HuH-7 (cell line): ENCODE measurements at regions not wholly inside any gene's neighbourhood (a gene's known extent, or its start where the extent isn't known, plus 50 kb on each side); places are given as distances from the start of the nearest gene placed in this dataset.
"Not testable (repeated sequence)": the region's sequence is repeated elsewhere in the genome, so short reads cannot be mapped to it uniquely, and the experiment has no call there.

ENCODE experiments used
- DNase-seq: peaks from one replicate; pipeline ENCODE4 v3.0.0; 2011; ENCODE audit warnings: low spot score

DNA sequence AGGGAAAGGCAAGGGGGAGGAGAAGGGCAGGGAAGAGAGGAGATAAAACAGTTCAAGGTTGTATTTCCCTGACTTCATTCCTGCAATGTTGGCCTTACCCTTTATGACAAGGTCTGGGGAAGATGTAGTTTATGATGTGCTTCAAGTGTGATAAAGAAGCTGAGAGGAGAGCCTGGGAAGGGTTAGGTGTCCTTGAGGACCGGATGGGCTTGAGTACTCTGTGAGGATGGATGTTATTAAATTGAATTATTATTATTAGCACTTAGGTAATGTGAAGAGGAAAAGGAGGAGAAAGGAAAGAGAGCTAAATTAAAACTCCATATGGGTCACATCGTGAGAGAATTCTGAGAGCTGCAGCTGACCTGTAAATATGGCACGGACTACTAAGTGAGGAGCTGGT is 719.4 kb upstream of the CELF4 start:
- DNase-seq, result no peak

DNA sequence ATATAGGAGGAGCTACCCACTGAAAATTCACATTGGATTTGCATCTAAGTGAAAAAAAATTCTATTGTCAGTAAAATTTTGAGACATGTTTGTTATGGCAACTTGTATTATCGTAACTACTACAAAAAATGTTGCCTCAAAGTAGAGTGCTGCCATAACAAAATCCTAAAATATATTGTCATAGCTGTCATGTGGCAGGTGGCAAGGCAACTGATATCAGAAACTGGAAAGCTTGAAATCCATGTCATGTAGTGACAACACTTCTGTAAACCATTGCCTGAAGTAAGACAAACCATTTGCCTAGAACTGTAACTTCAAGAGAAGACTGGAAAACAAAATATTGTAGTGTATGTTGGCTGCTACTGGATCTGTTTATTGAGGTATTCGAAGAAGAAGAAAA is 697.5 kb upstream of the CELF4 start:
- no peak for DNase-seq

DNA sequence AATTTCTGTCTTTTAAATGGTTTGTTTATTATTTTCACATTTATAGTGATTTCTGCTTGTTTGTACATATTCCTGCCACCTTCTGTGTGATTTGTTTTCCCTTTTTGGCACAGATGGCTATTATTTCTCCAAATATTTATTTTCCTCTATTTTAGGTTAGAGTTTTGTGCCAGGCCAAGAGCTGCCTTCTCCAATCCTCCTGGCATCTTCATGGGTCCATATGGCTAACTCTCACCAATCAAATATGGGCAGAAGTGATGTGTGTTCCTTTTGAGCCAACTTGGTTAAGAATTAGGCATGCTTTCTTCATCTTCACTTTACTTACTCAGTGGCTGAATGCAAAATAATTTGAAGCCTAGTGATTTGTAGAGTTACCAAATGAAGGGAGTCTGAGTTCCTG is 697.1 kb upstream of the CELF4 start:
- no peak for DNase-seq

DNA sequence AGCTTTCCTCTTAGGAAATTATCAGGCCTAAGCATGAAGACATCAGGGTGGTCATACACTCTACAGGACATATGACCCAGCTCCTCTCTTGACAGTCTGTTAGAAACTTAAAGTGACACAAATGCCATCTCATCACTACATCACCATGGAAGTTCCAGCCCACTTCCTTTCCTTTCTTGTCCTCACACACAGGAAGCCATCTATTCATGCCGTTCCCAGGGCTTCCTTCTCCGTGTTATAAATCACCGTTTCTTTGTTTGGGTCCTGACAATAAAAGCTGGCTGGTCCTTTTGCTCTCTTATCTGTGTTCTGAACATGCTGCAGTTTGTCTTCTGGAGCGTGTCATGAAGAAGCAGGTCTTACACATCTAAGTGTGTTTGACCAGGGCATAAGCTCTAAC is 692.1 kb upstream of the CELF4 start:
- no peak for DNase-seq

DNA sequence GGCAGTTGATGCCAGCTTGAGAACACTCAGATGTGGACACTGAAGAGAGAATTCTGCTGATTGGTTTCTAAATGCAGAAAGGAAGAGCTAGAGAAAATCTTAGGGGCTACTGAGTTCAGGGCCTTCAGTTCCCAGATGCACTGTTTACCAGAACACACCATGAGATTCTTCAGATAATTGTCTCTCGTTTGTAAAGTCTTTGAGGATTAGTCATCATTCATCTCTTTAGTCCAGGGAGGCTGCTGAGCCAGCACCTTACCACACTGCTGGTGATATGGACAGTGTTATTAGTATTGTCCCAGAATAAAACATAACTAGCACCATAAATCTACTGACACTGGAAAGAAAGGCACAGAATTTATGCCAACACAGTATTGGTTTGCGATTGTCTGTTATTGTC is 690.8 kb upstream of the CELF4 start:
- no peak for DNase-seq

DNA sequence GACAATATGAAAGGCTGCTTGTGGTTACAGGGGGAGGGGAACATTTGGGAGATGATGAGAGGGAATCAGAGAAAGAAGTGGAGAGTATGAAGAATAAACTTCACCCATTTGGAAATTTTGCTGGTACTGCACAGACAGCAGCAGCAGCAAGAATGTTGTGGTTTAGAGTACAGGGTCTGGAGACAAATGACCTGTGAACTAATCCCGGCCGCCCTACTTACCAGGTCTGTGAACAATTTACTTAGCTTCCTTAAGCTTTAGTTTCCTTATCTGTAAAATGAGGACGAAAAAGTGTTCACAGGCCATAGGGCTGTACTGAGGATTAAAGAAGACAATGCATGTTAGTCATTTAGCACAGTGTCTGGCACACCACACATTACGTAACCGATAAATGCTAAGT is 685.4 kb upstream of the CELF4 start:
- no peak for DNase-seq

DNA sequence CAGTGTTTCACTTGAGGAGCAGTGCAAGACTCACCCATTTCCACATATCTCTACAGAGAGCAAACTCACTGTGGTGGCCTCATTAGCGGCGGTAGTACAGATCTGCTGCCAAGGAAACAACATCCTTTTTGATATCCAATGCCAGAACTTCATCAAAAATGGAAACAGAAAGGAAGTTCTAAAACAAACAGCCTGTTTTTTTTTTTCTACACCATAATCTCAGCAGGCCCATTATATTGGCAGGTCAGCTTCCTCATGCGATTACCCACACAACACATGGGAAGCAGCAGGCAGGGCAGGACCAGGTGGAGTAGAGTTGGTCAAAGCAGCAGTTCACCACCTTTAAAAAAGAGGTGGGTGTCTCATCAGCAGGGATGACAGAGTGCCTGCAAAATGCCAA is 678.9 kb upstream of the CELF4 start:
- no peak for DNase-seq

DNA sequence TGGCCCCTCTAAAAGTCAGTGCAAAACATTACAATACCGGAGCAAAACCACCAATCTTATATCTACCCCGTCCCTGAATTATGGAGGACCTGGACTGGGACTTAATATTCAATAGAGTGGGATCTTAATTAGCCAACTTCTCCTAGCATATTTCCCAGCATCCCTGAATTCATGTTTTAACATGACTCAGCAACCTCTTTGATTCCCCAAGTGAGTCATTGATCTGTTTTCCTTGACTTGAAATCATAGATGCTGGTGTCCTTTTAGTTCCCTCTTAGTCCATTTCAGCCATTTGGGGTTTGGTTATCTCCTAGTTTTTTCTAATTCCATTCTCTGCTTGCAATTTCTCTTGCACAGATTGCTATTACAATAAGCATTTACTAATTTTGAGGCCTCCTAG is 677.7 kb upstream of the CELF4 start:
- no peak for DNase-seq

DNA sequence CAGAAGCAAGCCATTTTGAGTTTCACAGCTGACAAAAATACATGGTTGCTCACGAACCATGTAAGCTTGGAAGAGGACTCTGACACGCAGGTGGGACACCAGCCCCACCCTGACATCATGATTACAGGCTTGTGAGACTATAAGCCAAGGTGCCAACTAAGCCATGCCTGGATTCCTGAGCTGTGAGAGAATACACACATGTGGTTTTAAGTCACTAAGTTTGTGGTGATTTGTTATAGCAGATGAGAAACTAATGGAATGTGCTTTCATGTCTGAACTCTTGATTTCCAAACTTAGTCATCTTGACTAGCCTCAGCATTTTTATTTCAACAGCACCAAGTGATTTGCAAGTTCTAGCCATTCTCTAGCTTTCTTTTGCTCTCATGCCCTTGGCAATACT is 676.1 kb upstream of the CELF4 start:
- no peak for DNase-seq

DNA sequence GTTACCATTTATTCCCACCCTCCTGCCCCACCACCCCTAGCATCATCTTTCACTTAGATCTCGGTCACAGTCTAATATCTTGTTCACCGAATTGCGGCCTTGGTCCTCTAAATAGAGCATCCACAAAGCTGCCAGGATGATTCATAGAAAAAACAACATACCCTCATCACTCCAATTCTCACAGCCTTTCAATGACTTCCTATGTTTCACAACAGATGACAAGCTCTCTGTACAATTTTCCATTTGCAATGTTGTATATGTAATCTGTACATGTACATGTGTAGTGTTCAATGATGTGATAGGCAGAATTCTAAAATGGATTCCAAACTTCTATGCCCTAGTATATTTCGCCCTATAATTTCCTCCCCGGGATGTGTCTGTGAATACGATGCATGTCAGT is 675.6 kb upstream of the CELF4 start:
- no peak for DNase-seq

DNA sequence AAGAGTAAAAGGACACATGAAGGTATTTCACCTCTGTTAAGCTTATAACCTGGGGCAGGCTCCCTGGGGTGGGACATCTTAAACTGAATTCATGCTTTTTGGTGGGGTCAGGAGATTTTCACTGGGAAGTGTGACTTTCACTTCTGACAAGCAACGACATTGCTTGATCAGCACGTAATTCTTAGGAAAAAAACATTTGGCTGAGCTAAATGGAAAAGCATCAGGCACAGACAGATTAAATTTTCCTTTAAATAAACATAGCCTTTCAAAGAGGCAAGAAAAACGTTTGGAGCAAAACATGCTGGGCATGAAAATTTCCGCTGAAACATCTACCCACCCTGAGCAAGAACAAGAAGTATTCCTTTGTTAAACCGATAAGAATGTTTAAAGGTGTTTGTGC is 674.0 kb upstream of the CELF4 start:
- no peak for DNase-seq

DNA sequence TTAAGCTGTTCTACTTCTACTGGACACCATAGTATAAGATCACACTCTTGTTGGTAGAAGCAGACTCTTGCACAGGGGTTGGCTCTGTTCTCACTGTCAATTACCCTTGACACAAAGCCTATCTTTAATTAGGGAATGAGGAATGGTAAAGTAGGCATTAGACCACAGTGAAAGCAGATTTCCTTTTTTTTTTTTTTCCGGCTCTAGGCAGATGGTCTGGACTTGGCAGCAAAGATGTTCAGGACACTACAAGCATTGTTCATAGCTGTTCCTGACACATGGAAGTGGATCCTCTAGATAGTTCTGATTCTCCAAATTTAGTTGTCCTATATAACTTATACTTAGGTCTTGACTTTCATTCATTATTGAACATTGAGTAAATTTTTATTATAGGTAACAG is 672.2 kb upstream of the CELF4 start:
- no peak for DNase-seq

DNA sequence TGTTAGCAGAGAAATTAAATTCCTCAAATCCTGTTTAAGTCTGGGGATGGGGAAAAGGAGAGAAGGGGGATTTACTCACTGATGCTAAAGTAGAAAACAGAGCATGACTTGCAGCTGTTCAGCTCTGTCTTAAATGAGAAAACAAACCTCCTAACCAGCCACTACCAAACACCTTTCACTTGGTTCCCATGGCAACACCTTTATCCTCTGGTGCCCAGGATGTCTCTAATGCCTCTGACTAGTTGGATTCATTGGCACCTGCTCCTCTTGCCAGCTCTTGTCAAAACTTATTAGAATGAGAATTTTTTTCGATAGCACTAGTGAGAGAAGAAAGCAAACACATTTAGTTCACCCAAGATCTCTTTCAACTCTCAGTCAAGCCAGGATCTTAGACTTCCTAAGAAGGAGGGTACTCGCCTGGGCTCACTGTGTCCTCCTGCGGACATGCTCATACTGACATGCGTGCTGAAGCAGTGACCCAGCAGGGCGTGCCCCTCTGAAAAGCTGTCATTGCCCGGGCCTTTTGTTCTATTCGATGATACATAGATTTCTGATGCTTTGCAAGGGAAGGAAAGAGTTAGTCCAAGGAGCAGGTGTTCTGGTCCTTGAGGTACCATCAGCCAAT is 656.0 kb upstream of the CELF4 start:
- DNase-seq, result no peak

DNA sequence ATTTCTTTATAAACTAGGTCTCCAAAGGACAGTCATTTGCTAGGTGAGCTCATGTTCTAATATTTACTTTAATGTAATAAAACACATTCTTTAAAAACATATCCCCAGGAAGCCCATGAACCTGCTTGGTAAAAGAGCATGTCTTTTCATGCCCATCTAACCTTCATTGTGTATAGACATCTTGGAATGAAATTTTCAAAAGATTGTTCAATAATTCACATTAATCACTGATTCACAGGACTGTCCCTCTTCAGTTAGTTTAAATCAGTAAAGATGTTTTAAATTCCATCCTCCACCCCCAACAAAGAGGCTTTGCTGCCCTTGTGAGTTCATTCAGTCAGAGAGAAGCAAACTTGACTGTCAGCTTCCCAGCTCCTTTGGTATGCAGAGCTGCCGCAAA is 633.4 kb upstream of the CELF4 start:
- no peak for DNase-seq

DNA sequence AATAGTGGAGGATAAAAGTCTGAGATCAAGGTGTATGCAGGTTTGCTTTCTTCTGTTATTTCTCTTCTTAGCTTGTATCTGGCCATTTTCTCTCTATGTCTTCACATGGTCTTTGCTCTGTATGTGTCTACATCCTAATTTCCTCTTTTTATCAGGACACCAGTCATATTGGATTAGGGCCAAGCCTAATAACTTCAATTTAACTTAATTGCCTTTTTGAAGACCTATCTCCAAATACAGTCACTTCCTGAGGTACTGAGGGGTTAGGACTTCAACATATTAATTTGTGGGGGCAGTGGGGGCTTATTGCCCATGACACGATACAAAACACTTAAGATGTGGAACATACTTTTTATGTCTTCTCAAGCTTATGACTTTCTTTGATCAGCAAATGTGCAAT is 632.9 kb upstream of the CELF4 start:
- DNase-seq, result no peak

DNA sequence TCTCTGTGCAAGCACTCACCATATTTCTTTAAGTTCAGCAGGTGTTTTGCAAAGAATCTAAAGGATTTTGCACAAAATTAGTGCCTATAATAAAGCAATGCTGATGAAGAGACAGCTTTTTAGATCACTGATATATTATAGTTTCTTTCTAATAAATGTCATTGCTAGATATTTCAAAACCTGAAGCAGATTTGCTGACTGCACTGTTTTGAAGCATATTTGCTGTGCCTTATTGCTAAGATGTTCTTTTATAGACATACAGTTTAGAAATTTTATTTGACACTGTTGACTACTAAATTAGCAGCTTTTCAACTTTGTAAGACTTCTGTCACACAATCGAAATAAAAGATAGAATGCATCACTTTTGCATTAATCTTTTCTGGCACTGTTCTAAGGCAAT is 620.9 kb upstream of the CELF4 start:
- no peak for DNase-seq

DNA sequence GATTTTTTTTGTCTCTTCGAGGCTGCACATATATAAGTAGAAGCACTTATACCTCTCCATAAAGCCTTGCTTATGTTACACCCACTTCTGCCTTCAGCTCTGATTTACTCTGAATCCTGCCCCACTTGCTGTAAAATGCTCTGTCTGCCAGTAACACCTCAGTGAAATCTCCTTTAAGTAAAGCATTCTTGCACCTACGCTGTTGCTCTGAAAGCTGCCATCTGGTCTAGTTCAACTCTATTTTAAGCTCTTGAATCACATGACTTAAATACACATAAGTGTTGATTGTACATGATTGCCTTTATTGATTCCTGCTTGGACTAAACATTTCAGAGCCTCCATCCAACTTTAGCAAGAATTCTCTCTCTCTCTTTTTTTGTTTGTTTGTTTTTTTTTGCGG is 609.0 kb upstream of the CELF4 start:
- no peak for DNase-seq

DNA sequence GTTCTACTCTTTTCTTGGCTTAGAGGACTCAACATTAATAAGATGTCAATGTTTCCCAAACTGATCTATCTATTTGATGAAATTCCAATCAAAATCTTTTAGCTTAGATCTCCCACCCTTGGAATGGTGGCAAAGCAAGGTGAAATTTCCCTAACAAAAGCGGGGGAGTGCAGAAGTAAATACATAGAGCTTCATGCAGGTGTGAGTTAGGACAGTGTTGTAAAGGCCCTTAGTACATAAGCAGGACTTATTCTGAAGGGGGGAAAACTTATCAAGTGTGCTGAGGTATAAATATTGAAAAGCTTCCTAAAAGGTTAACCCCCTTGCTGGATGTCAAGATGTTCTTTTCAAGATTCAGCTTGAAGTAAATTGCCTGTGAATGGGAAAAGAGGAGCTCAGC is 608.6 kb upstream of the CELF4 start:
- no peak for DNase-seq

DNA sequence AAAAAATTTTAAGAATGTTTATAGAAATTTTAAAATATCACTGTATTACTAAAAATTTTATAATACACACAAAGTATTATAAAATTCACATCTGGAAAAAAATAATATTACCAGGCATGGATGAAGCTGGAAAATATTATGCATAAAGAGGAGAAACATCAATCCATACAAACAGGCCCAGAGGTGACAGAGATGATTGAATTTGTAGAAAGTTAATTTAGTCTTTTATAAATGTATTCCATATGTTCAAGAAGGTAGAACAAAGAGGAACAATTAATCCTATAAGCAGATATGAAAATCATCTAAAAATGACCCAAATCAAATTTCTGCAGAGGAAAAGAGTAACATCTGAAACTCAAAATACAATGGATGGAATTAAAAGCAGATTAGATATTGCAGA is 605.2 kb upstream of the CELF4 start:
- no peak for DNase-seq

DNA sequence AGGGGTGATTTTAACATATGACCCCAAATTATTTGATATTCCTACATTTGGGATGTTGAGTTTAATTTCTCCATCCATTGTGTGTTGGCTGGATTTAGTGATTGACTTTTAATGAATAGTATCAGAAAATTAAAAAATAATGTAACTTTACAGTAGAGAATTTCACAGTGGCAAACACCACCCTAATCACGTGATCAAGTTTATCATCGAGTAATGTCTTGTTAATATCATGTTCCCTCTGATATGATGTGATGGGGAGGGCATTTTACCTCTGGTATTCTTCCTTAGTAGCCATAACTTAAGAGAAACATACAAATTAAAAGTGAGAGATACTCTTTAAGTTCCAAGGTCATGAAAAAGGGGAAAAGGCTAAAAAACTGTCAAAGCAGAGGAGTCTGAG is 602.0 kb upstream of the CELF4 start:
- DNase-seq, result no peak

DNA sequence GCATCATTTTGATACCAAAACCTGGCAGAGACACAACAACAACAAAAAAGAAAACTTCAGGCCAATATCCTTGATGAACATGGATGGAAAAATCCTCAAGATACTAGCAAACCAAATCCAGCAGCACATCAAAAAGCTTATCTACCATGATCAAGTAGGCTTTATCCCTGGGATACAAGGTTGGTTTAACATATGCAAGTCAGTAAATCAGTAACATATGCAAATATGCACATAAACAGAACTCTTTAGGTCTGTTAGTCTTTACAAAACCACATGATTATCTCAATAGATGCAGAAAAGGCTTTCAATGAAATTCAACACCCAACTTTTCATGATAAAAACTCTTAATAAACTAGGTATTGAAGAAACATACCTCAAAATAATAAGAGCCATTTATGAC is 587.5 kb upstream of the CELF4 start:
- not testable (repeated sequence) for DNase-seq

DNA sequence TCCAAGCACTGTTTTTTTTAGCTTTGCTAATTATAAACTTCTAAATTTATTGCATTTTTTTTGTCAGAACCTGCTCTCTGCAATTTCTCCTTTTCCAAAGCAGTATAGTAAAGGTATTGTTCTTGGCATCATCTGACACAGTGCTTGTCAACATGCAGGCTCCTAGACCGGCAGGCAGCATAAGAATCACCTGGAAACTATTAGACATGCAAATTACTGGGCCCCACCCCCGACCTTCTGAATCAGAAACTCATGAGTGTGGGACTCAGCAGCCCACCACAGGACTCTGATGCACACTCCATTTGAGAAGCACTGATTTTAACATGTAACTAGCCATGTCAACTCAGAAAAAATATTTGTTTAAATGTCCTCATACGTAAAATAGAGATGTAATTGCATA is 551.1 kb upstream of the CELF4 start:
- DNase-seq, result no peak

DNA sequence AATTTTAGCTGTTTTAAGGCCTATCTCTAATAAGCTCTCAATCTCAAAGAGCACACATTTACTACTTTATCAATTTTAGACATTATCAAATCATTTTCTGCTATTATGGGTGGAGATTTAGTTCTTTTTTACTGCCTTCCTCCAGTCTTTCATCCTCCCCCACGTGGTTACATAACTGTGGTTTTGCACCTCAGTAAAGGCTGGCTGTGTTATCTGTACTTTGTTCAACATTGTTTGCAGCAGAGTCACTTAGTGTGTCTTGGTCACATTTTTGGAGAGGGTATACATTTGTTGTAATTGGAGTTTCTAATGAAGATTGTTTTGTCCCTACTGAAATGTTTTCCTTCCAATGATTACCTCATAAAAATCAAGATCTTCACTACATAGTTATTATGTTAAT is 549.6 kb upstream of the CELF4 start:
- no peak for DNase-seq

DNA sequence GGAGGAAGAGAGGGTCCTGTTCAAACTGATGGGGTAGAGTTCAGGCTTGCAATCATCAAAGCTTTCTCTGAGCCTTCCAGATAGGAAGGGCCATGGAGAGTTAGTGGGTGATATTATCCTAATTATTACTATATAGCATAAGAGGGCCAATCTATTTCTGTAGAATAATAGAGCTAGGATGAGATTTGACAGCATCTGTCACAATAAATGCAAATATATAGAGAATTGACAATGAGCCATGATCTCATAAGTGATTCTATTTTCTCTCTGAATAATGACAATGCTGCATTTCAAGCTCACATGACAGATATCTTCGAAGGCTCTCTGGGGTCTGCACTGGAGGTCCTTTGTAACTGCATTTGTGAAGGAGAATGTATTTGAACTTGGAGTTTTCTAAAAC is 521.9 kb upstream of the CELF4 start:
- no peak for DNase-seq

DNA sequence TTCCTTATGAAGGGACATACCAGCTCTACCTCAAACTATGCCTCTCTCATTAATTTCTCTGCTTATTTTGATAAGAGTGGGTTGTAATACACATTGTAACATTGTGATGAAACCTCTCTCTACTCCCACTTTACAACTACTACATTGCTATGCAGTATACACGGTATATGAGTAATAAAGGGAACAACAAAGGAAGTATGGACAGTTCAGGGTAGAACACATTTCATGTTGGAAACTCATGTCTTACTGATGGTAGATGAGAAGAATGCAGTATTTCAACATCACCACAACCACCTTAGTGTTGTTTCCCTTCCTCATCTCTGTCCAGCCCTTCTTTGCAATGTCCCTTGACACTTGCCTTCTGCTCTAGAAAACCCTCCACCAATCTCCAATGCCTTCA is 515.9 kb upstream of the CELF4 start:
- no peak for DNase-seq
